ENCODE measurements at regions not wholly inside any gene's neighbourhood (a gene's known extent, or its start where the extent isn't known, plus 50 kb on each side); places are given as distances from the start of the nearest gene placed in this dataset.
"Not testable (repeated sequence)": the region's sequence is repeated elsewhere in the genome, so short reads cannot be mapped to it uniquely, and the experiment has no call there.

GRCh38 chr4:181819946-181820345 lies 423.3 kb upstream of the TENM3 start:
- DNase-seq (ENCODE audit: low read depth), result no peak

GRCh38 chr4:181820553-181820952 lies 422.6 kb upstream of the TENM3 start:
- DNase-seq (ENCODE audit: low read depth), result no peak

- DNase-seq (ENCODE audit: low read depth), result no peak
Observed at GRCh38 chr4:181821039-181822004, 421.9 kb upstream of the TENM3 start.

DNA sequence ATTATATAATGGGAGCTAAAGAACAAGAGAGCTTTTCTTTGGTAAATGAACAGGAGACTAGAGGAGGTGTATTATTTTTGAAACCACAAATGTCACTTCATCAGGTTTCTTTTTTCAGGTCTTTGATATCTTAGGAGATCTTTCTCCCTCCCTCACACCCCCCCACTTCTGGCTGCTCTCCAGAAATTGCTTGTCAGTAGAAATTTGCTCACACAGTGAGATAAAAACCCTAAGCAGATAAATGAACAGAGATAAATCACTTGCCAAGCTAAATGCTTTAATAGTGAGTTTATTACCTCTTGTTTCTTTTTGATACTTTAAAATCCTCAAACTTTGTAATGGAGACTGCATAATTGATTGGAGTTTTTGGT lies 421.2 kb upstream of the TENM3 start:
- no peak for DNase-seq (ENCODE audit: low read depth)

- no peak for DNase-seq (ENCODE audit: low read depth)
Observed at GRCh38 chr4:181823183-181823582, 420.0 kb upstream of the TENM3 start.

DNA sequence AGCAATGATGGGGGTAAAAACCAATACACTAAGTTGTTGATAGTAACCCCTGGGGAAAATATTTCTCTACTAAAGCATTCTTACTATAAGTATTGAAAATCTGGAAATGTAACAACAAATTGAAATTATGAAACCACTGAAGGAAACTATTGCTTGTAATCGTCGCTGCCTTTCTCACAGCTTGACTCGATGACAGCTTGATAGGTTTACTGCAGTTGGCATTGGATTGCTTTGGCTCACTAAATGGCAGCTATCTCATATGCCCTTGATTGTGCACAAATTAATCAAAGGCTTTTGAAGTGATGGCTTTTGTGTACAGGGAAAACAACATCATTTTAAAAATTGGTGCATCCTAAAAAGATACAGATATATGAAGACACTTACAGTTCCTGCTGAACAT lies 419.6 kb upstream of the TENM3 start:
- no peak for DNase-seq (ENCODE audit: low read depth)

- no peak for DNase-seq (ENCODE audit: low read depth)
Observed at GRCh38 chr4:181825564-181825963, 417.6 kb upstream of the TENM3 start.

- DNase-seq (ENCODE audit: low read depth), result no peak
Observed at GRCh38 chr4:181827246-181827645, 416.0 kb upstream of the TENM3 start.

GRCh38 chr4:181830404-181831035 lies 412.7 kb upstream of the TENM3 start:
- DNase-seq (ENCODE audit: low read depth), result no peak

DNA sequence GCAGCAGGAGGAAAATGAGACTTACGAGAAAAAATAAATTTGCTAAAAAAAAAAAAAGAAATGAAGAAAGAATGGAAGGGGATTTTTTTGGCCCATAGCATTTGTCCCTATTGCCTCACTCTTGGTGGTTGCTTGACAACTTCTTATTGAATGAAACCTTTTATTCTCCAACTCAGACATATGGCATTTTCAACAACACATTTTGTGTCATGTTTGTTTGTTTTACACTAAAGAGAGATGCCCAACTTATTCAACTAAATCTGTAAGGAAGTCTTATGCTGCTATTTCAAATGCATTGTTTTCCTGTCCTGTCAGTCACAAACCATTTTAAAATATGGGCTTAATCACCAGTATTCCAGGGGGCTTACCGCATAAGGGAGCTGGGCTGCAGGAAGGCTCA lies 409.1 kb upstream of the TENM3 start:
- no peak for DNase-seq (ENCODE audit: low read depth)

DNA sequence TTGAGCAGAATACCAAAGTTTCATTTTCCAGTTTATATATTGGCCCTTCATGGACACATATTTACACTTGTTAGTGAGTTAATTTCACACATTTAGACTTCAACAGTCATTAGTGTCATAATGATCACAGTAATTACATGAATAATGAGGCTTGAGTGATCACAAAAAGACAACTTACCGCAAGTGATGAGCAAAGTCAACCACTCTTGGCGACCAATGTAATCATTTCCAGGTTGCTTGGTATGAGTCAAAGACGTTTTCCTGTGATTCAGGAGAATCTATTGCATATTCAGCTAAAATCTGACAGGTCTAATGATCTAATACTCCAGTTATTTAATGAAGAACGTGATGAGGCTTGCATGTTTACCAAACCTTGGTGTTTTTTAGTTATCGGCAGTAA lies 407.9 kb upstream of the TENM3 start:
- no peak for DNase-seq (ENCODE audit: low read depth)

GRCh38 chr4:181838253-181838652 lies 404.9 kb upstream of the TENM3 start:
- no peak for DNase-seq (ENCODE audit: low read depth)

DNA sequence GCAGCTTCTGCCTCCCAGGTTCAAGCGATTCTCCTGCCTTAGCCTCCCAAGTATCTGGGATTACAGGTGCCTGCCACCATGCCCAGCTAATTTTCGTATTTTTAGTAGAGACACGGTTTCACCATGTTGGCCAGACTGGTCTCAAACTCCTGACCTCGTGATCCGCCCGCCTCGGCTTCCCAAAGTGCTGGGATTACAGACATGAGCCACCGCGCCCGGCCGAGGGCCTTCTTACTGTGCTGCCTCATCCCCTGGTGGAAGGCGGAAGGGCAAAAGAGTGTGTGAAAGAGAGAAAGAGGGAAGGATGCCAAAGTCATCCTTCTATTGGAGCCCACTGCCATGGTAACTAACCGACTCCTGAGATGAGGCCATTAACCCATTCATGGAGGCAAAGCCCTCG lies 399.4 kb upstream of the TENM3 start:
- DNase-seq (ENCODE audit: low read depth), result not testable (repeated sequence)

- no peak for DNase-seq (ENCODE audit: low read depth)
Observed at GRCh38 chr4:181845617-181846016, 397.6 kb upstream of the TENM3 start.

DNA sequence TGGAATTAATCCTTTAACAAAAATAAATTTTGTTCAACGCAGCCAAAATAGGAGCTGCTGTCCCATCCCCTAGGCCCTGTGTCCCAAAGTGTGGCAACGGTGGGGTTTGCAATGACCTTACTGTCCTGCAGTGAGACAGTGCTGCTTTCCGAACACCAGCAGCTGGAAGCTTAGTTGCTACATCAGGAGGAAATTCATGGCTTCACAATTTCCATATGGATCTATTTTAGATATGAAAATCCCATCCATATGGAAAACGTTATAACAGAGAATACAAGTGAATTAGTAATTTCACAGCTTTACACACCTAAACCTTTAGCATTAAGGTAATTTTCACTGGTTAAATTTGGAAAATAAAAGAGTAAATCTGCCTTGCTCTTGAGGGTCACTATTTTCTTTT lies 396.3 kb upstream of the TENM3 start:
- no peak for DNase-seq (ENCODE audit: low read depth)

- DNase-seq (ENCODE audit: low read depth), result no peak
Observed at GRCh38 chr4:181848357-181848756, 394.8 kb upstream of the TENM3 start.

DNA sequence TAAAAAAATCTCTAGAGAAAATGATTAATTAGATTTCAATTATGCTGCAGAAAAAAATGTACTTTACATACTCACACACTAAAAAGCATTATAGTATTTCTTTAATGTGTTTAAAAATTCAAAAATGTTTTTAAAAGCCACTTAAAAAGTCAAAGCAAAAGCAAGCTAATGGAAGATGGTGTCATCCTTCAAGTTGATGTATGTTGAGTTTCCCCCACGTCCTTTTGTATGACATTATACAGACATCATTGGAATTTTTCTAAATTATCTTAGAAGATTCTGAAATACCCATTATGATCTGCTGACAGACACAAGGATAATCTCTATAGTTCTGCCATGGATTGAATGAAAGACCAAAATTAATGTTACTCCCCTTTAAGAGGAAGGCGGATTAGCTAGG lies 393.7 kb upstream of the TENM3 start:
- no peak for DNase-seq (ENCODE audit: low read depth)

- no peak for DNase-seq (ENCODE audit: low read depth)
Observed at GRCh38 chr4:181853881-181854511, 389.2 kb upstream of the TENM3 start.

DNA sequence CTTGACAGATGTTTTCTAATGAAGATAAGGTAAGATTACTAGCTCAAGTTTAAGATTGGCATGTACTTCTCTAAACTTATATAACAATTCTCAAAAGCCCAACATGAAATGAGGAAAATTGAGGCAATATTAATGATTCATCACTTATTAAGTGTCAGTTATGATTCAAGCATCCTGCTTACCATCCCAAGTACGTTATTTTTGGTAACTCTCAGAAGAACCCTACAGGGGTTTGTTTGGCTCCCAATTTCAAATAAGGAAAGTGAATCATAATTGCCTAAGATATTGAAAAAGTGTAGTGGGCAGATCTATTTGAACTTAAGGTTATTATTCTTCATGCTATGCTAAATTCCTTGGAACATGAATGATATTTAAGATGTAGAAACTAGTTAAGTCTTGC lies 387.9 kb upstream of the TENM3 start:
- DNase-seq (ENCODE audit: low read depth), result no peak

DNA sequence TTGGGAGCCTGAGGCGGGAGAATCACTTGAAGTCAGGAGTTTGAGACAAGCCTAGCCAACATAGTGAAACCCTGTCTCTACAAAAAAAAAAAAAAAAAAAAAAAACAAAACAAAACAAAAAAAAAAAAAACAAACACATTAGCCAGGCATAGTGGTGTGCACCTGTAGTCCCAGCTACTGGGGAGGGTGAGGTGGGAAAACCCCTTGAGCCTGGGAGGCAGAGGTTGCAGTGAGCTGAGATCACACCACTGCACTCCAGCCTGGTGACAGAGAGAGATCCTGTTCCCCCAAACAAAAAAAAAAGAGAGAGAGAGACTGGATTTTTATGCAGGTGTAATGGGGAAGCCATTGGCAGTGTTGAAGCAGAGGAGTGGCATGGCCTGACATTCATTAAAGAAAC lies 385.7 kb upstream of the TENM3 start:
- not testable (repeated sequence) for DNase-seq (ENCODE audit: low read depth)

DNA sequence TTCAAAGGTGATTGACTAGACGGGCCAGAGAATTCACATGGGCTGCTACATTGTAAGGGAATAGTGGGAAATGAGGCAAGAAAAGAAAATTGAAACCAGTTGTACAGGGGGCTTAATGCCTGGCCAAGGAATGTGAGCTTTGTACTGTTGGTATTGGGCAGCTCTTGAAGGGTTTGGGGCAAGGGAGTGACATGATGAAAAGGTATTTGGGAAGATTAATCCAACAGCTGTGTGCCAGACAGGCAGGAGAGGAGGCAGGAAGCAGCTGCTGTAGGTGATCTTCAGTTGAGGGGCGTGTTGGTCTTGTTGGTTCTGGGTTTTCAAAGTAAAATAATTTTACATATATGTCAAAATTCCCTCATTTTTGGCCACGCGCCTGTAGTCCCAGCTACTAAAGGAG lies 384.5 kb upstream of the TENM3 start:
- DNase-seq (ENCODE audit: low read depth), result no peak

GRCh38 chr4:181859439-181859838 lies 383.8 kb upstream of the TENM3 start:
- DNase-seq (ENCODE audit: low read depth), result no peak

DNA sequence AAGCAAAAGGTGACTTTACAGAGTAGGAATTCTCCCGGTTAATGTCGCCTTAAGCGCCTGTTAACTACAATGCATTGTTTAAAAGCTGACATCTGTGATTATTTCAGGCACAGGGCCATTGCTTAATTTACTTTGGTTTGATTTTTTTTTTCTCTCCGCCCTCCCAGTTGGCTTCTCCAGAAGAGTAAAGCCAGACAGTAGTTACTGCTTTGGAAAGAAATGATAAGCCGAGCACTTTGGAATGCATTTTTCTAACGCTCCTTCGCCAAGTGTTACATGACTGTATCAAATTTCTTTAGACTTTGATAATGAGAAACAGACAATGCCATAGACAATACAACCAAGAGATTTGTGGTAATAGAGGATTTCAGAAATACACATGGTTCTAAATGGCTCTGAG lies 383.0 kb upstream of the TENM3 start:
- DNase-seq (ENCODE audit: low read depth), result no peak
